ENCODE measurements at regions not wholly inside any gene's neighbourhood (a gene's known extent, or its start where the extent isn't known, plus 50 kb on each side); places are given as distances from the start of the nearest gene placed in this dataset.
A peak's percentile ranks its signal among the peaks of the same experiment; 100 is the strongest.
"Not testable (repeated sequence)": the region's sequence is repeated elsewhere in the genome, so short reads cannot be mapped to it uniquely, and the experiment has no call there.

DNA sequence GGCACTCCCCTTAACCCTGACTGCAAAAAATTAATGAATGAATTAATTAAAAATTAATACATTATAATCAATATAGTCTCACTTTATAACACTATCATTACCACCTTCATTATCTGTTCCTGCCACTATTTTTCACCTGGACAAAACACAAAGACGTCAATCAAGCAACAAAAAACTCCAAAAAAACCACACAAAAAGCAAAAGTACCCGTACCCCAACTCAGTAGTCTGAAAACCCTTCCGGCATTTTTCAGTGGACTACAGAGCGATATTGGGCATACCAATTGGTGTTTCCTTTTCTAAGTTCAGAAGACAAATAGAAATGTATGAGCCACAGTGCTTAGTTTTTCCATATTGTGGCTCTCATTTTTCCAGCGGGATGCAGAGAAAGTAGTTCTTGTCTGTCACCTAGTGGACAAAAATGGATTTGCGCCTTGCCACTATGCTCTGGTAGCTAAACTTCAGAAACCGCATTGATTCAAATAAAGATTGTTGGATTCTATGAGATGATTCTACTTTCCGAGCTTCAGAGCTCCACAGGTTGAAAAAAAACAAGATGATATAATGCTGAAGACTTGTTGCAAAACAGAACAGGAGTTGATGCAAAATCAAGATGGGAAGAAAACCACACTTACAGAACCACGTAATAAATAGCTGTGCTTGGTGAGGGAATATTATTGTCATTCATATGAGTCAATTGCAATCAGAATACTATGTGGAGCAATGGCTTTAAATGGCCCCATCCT lies 50.6 kb upstream of the ITGB1 start:
- WGBS (ENCODE audit: insufficient coverage, low lambda C conversion rate) = 0% methylated on average over 1 of the region's 9 CpGs
- H3K27ac ChIP-seq (ENCODE audit: low read length) = no peak overlapping the region
- H3K4me1 ChIP-seq (ENCODE audit: control insufficient read depth, insufficient read depth, low read length) = peaks cover 3% of the 10 kb centered on the region
- peak; percentile 58 to 65 for DNase-seq
- no peaks in the 10 kb centered on the region for H3K36me3 ChIP-seq (ENCODE audit: control insufficient read depth, insufficient read depth, low read length)
- no peak overlapping the region for H3K4me3 ChIP-seq (ENCODE audit: low read length)
- H3K27me3 ChIP-seq (ENCODE audit: control insufficient read depth, insufficient read depth, low read length) = no peaks in the 10 kb centered on the region
- no peaks in the 10 kb centered on the region for H3K9me3 ChIP-seq (ENCODE audit: control insufficient read depth, low read depth, low read length)

DNA sequence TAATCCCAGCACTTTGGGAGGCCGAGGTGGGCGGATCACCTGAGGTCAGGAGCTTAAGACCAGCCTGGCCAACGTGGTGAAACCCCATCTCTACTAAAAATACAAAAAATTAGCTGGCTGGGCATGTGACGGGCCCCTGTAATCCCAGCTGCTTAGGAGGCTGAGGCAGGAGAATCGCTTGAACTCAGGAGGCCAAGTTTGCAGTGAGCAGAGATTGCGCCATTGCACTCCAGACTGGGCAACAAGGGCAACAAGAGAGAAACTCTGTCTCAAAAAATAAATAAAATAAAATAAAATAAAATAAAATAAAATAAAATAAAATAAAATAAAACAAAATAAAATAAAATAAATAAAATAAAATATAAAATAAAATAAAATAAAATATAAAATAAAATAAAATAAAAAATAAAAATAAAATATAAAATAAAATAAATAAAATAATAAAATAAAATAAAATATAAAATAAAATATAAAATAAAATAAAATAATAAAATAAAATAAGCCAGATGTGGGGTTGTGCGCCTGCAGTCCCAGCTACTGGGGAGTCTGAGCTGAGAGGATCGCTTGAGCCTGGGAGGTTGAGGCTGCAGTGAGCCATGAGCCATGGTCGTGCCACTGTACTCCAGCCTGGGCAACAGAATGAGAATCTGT lies 49.8 kb upstream of the ITGB1 start:
- H3K4me3 ChIP-seq (ENCODE audit: low read length); H3K27ac ChIP-seq (ENCODE audit: low read length); H3K9me3 ChIP-seq (ENCODE audit: control insufficient read depth, low read depth, low read length); H3K4me1 ChIP-seq (ENCODE audit: control insufficient read depth, insufficient read depth, low read length); H3K36me3 ChIP-seq (ENCODE audit: control insufficient read depth, insufficient read depth, low read length); DNase-seq; H3K27me3 ChIP-seq (ENCODE audit: control insufficient read depth, insufficient read depth, low read length): not testable (repeated sequence)
- WGBS (ENCODE audit: insufficient coverage, low lambda C conversion rate) = 100% methylated on average over 2 of the region's 9 CpGs

Data from large intestine (tissue), 3 donors.